GM10266 (cell line): ENCODE measurements at regions not wholly inside any gene's neighbourhood (a gene's known extent, or its start where the extent isn't known, plus 50 kb on each side); places are given as distances from the start of the nearest gene placed in this dataset.

Source experiments
- DNase-seq: peaks from one replicate; pipeline ENCODE4 v3.0.0; 2012; ENCODE audit errors: extremely low spot score
- CTCF ChIP-seq: IDR thresholded peaks from 2 replicates; pipeline ENCODE4 v1.5.1; 2012; ENCODE audit warnings: mild to moderate bottlenecking, low read depth; ENCODE audit not compliant: control insufficient read depth, insufficient read depth; ENCODE audit errors: missing control alignments

- TF ChIP-seq CTCF, result no peak
- DNase-seq, result no peak
Observed at GRCh38 chr6:99736302-99736701, 129.7 kb downstream of the PRDM13 start.

- TF ChIP-seq CTCF, result no peak
- DNase-seq, result no peak
Observed at GRCh38 chr6:99739526-99739925, 132.9 kb downstream of the PRDM13 start.

GRCh38 chr6:99741092-99741491 is 134.5 kb downstream of the PRDM13 start:
- no peak for TF ChIP-seq CTCF
- no peak for DNase-seq

GRCh38 chr6:99743647-99744046 is 137.0 kb downstream of the PRDM13 start:
- no peak for TF ChIP-seq CTCF
- no peak for DNase-seq

- no peak for DNase-seq
- no peak for TF ChIP-seq CTCF
Observed at GRCh38 chr6:99745651-99746050, 139.0 kb downstream of the PRDM13 start.

GRCh38 chr6:99746261-99746895 is 139.7 kb downstream of the PRDM13 start:
- peak; percentile 47 for DNase-seq
- TF ChIP-seq CTCF, result peak; percentile 78

- no peak for DNase-seq
- no peak for TF ChIP-seq CTCF
Observed at GRCh38 chr6:99761711-99762110, 155.1 kb downstream of the PRDM13 start.
